ENCODE measurements at regions not wholly inside any gene's neighbourhood (a gene's known extent, or its start where the extent isn't known, plus 50 kb on each side); places are given as distances from the start of the nearest gene placed in this dataset.

DNA sequence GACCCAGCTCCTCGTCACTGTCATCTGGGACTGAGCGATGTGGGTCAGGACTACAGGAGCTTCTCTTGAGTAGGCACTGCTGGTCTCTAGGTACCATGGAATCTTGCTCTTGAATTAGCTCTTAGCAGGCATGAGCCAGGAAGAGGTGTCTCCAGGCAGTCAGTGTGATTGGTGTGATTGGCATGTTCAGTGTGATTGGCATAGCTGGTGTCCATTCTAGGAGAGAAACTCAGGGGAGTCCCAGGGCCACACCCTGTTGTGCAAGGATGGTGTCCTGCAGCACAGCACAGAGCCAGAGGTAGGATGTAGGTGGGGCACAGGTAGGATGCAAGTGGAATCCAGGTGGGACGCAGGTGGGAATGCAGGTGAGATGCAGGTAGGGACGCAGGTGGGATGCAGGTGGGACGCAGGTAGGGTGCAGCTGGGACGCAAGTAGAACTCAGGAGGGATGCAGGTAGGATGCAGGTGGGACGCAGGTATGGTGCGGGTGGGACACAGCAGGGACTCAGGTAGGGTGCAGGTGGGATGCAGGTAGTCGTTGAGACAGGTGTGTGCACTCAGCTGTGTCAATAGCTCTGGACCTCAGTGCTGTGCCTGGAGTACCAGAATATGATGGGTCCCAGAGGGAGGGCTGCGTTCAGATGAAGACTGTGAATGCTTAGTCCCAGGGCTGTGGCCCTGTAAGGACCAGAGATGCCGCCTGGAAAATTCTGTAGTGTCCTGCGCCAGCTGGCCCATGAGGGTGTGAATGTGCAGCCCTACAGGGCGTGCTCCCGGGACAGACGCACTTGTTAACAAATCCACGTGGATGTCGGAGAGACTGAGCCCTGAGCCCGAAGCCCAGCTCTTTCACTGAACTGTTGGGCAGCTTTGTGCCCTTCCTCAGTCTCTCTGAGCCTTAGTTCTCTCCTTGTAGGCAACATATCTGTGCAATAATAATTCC is 248.2 kb upstream of the PITRM1 start:
- DNase-seq: no peak

DNA sequence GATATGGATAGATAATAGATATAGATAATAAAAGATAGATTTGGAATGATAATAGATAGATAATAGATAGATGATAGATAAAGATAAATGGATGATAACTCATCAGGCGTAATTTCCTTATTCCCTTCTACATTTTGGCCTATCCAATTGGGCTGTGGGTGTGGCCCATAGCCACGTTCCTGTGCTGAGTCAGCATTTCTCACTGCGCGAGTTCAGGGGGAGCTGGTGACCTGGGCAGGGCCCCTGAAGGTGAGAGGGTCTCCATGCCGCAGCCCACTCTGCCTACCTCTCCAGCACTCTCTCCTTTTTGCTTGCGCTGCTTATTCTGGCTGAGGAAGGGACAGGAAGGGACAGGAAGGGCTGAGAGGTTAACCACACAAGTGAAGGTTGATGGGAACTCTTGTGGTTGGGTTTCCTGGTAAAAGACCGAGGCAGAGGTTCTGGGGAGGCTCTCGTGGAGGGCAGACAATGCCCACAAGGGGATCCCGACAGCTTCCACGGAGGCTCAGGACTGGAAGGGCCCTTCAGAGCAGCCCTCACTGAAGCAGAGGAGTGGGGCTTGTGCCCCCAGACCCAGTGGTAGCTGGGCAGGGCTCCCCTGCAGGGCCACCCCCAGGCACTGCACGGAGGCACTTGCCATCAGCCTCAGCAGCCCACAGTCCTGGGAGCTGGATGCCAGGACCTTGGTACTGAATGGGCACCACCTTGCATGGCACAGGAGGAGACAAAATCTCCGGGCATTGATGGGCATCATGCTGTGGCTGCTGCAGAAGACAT is 247.3 kb upstream of the PITRM1 start:
- no peak for DNase-seq

DNA sequence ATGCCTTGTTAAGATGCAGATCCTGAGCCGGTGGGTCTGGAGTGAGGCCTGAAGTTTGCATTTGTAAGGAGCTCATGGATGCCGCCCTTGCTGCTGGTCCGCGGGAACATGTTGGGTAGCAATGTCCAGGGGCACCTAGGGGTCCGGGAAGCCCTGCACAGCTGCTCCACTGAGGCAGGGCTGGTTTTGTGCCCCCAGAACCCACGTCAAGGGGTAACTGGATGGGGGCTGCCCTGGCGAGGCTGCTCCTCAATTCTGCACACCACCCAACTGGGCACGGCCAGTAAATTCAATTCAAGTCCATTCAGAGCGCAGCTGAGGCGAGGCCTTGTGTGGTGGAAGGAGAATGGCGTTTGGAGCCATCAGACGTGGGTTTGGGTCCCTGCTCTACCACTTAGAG is 246.3 kb upstream of the PITRM1 start:
- no peak for DNase-seq

DNA sequence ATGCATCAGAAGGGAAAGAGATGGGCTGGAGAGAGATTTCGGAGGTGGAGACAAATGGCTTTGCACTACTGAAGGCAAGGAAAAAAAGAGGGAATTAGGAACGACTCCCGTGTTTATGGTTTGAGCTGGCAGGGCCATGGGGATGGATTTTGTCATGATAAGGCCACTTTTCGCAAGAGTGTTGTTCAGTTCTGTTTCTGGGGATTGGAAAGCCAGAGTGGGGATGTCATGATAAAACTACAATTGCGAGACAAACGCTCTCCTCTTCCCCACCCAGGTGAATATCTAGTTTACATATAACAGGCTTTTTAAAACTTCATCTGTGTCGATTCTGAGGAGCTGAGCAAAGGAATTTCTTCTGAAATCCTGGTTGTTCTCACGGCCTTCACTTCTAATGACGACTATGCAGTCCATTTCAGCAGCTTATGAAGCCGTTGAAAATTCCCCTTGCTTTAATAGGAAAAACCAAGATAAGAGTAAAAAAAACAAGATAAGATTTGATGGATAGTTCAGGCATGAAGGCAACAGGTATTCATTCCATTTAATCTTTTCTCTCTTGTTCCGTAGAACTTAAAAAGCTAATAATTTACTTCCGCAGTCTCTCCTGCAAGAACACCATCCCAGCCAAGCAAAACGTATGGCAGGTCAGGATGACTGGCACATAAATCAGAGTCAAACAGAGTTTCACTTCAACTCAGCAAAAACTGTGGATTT is 245.6 kb upstream of the PITRM1 start:
- DNase-seq: no peak

DNA sequence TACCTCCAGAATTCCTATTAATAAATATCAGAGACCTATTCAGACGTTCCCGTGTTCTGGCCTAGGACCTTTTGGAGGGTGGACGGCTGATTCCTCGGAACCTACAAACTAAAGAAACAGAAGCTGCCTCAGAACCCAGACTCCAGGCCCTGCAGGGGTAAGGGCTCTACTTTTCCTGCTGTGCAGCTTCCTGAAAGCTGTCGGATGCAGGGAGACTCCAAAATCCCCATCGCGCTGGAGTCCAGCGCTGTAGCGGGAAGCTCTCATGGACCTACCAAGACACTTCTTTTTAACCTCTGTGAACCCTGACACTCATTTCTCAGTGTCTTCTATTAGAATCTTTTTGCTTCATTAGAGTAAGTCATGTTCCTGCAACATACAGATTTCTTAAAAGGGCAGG is 244.5 kb upstream of the PITRM1 start:
- DNase-seq: no peak

DNA sequence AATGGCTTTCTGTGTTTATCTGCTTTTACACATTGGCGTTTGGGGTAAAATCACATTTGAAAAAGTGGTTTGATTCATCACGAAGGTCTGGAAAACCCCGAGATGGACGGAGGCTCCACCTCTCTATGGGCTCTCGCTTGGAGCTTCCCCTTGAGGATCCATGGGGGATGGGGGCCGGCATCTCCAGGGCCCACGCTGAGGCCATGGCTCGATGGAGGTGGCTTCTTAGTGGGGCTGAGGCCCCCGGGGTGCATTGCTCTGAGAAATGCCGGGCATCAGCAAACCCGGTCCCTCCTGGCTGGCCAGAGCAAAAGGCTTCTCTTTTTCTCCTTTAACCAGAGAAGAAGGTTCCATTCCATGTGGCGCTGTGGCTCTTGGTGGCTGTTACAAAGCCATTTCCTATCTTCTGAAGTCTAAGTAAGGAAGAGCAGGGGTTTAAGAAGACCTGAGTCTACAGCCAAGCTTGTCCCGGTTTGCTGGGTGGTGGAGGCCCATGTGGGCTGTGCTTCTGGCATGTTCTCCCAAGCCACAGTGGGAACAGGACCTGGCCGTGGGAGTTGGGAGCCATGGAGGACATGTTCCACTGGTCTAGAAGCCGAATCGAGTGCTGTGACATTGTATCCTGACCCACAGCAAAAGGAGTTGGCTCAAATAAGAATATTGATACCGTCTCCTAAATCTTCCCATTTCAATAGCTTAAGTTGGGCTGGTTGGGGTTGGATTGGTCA is 243.5 kb upstream of the PITRM1 start:
- DNase-seq: no peak

DNA sequence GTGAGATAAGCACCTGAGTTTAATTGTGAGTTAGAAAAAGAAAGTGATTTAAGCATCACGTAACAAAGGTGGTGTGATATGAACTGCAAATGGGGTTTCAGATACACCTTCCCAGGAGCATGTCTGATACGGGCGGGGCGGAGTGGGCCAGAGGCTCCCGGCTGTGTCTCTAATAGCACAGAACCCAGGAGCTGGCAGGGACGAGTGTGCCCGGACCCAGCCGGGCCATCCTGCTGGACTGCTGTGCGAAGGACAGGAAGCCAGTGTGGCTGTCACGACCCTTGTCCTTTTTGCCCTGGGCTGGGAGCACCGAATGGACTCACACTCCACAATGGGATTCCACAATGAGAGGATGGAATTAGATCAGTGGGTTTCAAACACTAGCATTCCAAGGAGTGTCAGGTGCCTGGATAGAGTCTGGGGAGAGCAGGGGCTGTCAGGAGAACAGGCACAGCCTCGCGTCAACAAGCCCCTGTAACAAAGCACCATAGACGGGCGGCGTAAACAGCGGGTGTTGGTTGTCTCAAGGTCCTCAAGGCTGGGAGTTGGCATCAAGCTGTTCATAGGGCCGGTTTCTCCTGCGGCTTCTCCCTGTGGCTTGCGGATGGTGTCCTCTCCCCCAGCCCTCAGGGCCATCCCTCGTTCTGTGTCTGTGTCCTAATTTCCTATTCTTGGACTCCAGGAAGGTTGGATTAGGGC is 242.6 kb upstream of the PITRM1 start:
- no peak for DNase-seq

DNA sequence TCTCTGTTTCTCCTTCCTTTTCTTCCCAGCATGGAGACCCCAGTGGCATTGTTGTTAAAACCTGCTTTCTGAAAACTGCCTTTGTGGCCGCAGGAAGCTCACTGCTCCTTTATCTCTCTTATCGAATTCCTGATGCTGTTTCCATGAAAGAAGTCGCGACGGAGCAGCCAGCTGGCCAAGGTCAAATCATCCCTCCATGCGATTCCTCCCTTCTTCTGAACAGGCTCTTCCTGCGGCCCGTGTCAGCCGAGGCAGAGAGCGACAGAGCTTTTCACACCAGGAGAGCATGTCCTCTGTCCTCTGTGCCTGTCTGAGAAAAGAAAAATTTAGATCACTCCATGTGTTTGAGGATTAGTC is 242.1 kb upstream of the PITRM1 start:
- DNase-seq: no peak

- no peak for DNase-seq
Observed at GRCh38 chr10:3413937-3414666, 241.5 kb upstream of the PITRM1 start.

DNA sequence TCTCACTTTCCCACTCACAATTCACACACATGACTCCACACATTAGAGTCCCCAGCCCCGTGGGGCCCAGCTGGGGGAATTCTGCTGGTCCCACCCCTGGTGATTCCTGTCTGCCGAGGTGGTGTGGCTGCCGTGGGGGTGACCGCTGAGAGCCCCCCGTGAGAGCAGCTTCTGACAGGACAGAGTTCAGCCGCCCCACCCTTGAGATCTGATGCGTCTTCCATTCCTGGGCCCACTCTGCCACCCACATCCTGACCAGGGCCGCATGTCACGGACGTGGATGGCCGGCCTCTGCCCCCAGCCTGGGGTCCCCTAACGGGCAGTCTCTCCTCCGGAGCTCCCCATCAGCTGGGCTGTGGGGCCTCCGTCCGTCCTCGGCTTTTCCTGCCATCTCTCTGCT is 240.1 kb upstream of the PITRM1 start:
- no peak for DNase-seq

DNA sequence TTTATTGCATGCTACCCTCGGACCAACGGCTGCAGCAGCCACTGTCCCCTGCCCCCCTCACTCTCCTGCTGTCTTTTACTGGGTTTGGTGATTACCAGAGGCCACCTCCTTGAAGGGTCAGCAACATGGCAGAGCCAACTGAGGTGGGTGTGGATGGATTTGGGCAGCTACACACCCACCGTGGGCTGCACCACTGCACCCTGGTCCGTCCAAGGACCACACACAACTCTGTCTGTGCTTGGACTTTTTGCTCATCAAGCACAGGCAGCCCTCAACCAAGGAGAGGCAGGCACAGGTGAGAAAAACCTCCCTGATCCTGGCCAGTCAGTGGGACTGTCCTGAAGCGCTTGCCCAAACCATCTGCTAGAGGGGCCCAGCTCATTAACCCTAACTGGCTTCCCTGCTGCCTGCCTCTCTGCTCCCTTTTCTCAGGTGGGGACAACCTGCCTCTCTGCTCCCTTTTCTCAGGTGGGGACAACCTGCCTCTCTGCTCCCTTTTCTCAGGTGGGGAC is 239.5 kb upstream of the PITRM1 start:
- no peak for DNase-seq

DNA sequence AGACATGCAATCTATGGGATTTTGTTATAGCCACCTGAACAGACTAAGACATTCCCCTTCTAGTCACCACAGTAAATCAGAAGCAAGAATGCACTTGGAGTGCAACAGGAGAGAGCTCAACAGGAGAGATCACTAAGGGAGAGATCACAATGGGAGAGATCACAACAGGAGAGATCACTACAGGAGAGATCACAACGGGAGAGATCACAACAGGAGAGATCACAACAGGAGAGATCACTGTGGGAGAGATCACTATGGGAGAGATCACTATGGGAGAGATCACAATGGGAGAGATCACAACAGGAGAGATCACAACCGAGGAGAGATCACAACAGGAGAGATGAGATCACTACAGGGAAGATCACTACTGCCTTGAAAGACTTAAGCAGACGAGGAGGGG is 238.5 kb upstream of the PITRM1 start:
- no peak for DNase-seq

- no peak for DNase-seq
Observed at GRCh38 chr10:3409928-3410327, 237.3 kb upstream of the PITRM1 start.

GRCh38 chr10:3408603-3409365 is 236.2 kb upstream of the PITRM1 start:
- DNase-seq: no peak

DNA sequence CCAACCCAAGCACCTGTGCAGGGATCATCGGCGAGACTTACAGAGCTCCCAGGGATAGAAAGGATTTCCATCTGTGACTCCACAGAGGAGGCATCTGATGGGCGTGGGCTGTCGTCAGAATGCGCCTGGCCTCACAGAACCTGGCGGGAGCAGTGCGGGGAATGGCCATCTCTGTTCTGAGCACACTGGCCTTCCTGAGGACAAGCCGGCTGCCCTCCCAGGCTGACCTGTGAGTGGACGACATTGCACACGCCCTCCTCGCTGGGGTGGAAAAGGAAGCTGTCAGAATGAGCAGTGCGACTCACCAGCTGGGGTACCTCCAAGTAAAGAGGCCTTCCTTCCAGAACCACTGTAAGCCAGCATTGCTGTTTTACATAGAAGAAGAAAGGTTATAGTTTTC is 234.6 kb upstream of the PITRM1 start:
- no peak for DNase-seq

GRCh38 chr10:3406556-3406955 is 234.0 kb upstream of the PITRM1 start:
- DNase-seq: no peak

DNA sequence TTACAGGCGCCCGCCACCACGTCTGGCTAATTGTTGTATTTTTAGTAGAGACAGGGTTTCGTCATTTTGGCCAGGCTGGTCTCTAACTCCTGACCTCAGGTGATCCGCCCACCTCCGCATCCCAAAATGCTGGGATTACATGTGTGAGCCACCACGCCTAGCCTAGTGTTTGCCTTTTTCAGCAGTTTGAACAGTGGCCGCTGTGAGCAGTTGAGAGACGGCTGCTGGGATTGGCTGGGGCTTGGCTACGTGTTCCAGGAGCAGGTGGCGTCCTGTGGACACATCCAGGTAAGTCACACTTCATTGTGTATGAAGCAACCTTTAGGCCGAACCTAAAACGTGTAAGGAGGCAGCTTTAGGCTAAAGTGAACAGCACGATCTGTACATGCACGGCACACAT is 231.8 kb upstream of the PITRM1 start:
- DNase-seq: no peak

GRCh38 chr10:3402187-3402751 is 229.7 kb upstream of the PITRM1 start:
- peak; percentile 2 to 75 for DNase-seq

DNA sequence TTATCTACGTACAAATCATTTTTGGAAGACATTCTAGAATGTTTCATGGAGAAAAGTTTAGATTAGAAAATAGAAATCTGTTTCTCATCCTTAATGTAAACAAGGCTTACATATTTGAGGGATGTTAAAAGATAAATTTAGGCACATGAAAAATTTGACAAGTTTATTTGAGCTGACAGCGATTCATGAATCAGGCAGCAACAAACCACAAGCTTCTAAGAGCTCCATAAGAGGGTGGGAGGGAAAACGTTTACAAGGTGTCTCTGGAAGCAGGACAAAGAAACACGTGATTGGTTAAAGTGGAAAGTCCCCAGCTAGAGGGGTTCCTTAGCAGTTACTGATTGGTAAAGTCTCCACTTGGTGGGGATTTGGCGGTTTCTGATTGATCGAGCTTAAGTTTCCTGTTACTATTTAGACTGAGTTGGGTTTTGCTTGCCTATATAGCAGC is 228.9 kb upstream of the PITRM1 start:
- peak in 1 of 2 experiments; percentile 0 for DNase-seq

DNA sequence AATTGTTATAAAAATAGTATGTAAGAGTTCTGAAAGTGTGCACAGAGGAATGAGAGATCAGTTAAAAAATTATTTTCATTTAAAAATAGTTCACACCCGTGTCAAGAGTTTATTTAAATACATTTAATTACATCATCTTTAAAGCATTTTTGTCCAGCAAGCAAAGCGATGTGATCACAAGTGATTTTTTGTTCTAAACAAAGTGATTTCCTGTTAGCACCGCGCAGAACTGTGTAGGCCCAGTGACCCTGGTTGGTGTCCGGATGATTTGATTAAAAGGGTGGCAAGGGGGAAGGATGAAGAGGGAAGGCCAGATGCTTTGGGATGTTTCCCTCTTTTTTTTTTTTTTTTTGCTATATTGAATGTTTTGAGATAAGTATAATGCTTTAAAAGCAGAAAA is 227.8 kb upstream of the PITRM1 start:
- no peak for DNase-seq
